Endothelial cell (in vitro differentiated cells): ENCODE measurements at regions not wholly inside any gene's neighbourhood (a gene's known extent, or its start where the extent isn't known, plus 50 kb on each side); places are given as distances from the start of the nearest gene placed in this dataset.

Source experiments
- DNase-seq: peaks from one replicate; pipeline ENCODE4 v3.0.0; 2021; ENCODE audit warnings: low spot score
- H3K27ac Mint-ChIP-seq: one replicate; pipeline ENCODE4 v1.8.0; 2021; ENCODE audit warnings: mixed read lengths, inconsistent platforms; ENCODE audit not compliant: unreplicated experiment
- H3K27me3 Mint-ChIP-seq: one replicate; pipeline ENCODE4 v1.8.0; 2021; ENCODE audit warnings: mild to moderate bottlenecking, moderate library complexity, mixed read lengths, inconsistent platforms; ENCODE audit not compliant: unreplicated experiment
- H3K36me3 Mint-ChIP-seq: one replicate; pipeline ENCODE4 v1.8.0; 2021; ENCODE audit warnings: mild to moderate bottlenecking, low read depth, mixed read lengths, inconsistent platforms; ENCODE audit not compliant: unreplicated experiment
- H3K4me1 Mint-ChIP-seq: one replicate; pipeline ENCODE4 v1.8.0; 2021; ENCODE audit warnings: mild to moderate bottlenecking, mixed read lengths, inconsistent platforms; ENCODE audit not compliant: unreplicated experiment
- H3K4me3 Mint-ChIP-seq: one replicate; pipeline ENCODE4 v1.8.0; 2021; ENCODE audit warnings: mild to moderate bottlenecking, mixed read lengths, inconsistent platforms; ENCODE audit not compliant: unreplicated experiment
- H3K9me3 Mint-ChIP-seq: one replicate; pipeline ENCODE4 v1.8.0; 2021; ENCODE audit warnings: mixed read lengths, inconsistent platforms; ENCODE audit not compliant: unreplicated experiment
- CTCF ChIP-seq: fragments of 200-600 bp; sonication (generic); IDR thresholded peaks from one replicate; pipeline ENCODE4 v1.5.0; 2021; ENCODE audit warnings: antibody characterized with exemption; ENCODE audit not compliant: unreplicated experiment

GRCh38 chr2:40824278-40824677 lies 372.4 kb upstream of the SLC8A1 start:
- no peak overlapping the region for H3K27ac Mint-ChIP-seq
- H3K36me3 Mint-ChIP-seq, result no peaks in the 10 kb centered on the region
- H3K4me3 Mint-ChIP-seq, result no peak overlapping the region
- no peak for TF ChIP-seq CTCF
- no peak for DNase-seq
- no peaks in the 10 kb centered on the region for H3K27me3 Mint-ChIP-seq
- no peaks in the 10 kb centered on the region for H3K4me1 Mint-ChIP-seq
- no peaks in the 10 kb centered on the region for H3K9me3 Mint-ChIP-seq

GRCh38 chr2:40827392-40827791 lies 375.5 kb upstream of the SLC8A1 start:
- no peaks in the 10 kb centered on the region for H3K9me3 Mint-ChIP-seq
- H3K4me3 Mint-ChIP-seq, result no peak overlapping the region
- H3K27me3 Mint-ChIP-seq, result no peaks in the 10 kb centered on the region
- TF ChIP-seq CTCF, result no peak
- H3K4me1 Mint-ChIP-seq, result no peaks in the 10 kb centered on the region
- H3K36me3 Mint-ChIP-seq, result no peaks in the 10 kb centered on the region
- H3K27ac Mint-ChIP-seq, result no peak overlapping the region
- no peak for DNase-seq

GRCh38 chr2:40831321-40831873 lies 379.5 kb upstream of the SLC8A1 start:
- Mint-ChIP-seq H3K27ac (no peak overlapping the region), H3K4me3 (no peak overlapping the region), H3K9me3 (no peaks in the 10 kb centered on the region), H3K36me3 (no peaks in the 10 kb centered on the region), H3K4me1 (no peaks in the 10 kb centered on the region), H3K27me3 (peaks cover 2% of the 10 kb centered on the region)
- TF ChIP-seq CTCF, result no peak
- no peak for DNase-seq

GRCh38 chr2:40841856-40842255 lies 390.0 kb upstream of the SLC8A1 start:
- Mint-ChIP-seq H3K4me3 (no peak overlapping the region), H3K4me1 (no peaks in the 10 kb centered on the region), H3K36me3 (no peaks in the 10 kb centered on the region), H3K9me3 (no peaks in the 10 kb centered on the region), H3K27ac (no peak overlapping the region), H3K27me3 (no peaks in the 10 kb centered on the region)
- DNase-seq, result no peak
- no peak for TF ChIP-seq CTCF

GRCh38 chr2:40844353-40845277 lies 392.7 kb upstream of the SLC8A1 start:
- no peak overlapping the region for H3K4me3 Mint-ChIP-seq
- no peaks in the 10 kb centered on the region for H3K27me3 Mint-ChIP-seq
- no peaks in the 10 kb centered on the region for H3K4me1 Mint-ChIP-seq
- no peak overlapping the region for H3K27ac Mint-ChIP-seq
- no peaks in the 10 kb centered on the region for H3K9me3 Mint-ChIP-seq
- H3K36me3 Mint-ChIP-seq, result no peaks in the 10 kb centered on the region
- DNase-seq, result no peak
- TF ChIP-seq CTCF, result peak; percentile 19
